Kidney epithelial cell (primary cell): ENCODE measurements at regions not wholly inside any gene's neighbourhood (a gene's known extent, or its start where the extent isn't known, plus 50 kb on each side); places are given as distances from the start of the nearest gene placed in this dataset.
A peak's percentile ranks its signal among the peaks of the same experiment; 100 is the strongest.

Experiments used
- DNase-seq: peaks from one replicate; pipeline ENCODE4 v3.0.0-alpha.2; 2010; ENCODE audit warnings: low read depth
- H3K27me3 ChIP-seq: 2 replicates; pipeline ENCODE4 v1.6.0; 2011; ENCODE audit warnings: low read length; ENCODE audit not compliant: control insufficient read depth, insufficient read depth
- H3K36me3 ChIP-seq: 2 replicates; pipeline ENCODE4 v1.5.1; 2011; ENCODE audit warnings: low read length; ENCODE audit not compliant: control insufficient read depth, insufficient read depth
- H3K4me3 ChIP-seq: 2 replicates; pipeline ENCODE4 v1.5.1; 2011; ENCODE audit warnings: low read depth, mild to moderate bottlenecking, control low read depth, low read length
- CTCF ChIP-seq: IDR thresholded peaks from 2 replicates; pipeline ENCODE4 v1.5.1; 2011; ENCODE audit warnings: mild to moderate bottlenecking, moderate library complexity, low read length, control low read depth, inconsistent platforms; ENCODE audit not compliant: insufficient read depth, poor library complexity, severe bottlenecking

GRCh38 chr9:88243736-88244135, 105.5 kb upstream of the SPATA31C2 start:
- H3K36me3 ChIP-seq: no peaks in the 10 kb centered on the region
- no peak for TF ChIP-seq CTCF
- no peaks in the 10 kb centered on the region for H3K27me3 ChIP-seq
- DNase-seq: peak; percentile 51
- H3K4me3 ChIP-seq: no peak overlapping the region

- no peak for TF ChIP-seq CTCF
- no peak for DNase-seq
- Histone ChIP-seq H3K4me3 (no peak overlapping the region), H3K27me3 (no peaks in the 10 kb centered on the region), H3K36me3 (no peaks in the 10 kb centered on the region)
Measured at GRCh38 chr9:88242879-88243278, 104.6 kb upstream of the SPATA31C2 start.

GRCh38 chr9:88237991-88238571, 99.8 kb upstream of the SPATA31C2 start:
- no peak for TF ChIP-seq CTCF
- no peaks in the 10 kb centered on the region for H3K27me3 ChIP-seq
- no peak for DNase-seq
- H3K4me3 ChIP-seq: no peak overlapping the region
- no peaks in the 10 kb centered on the region for H3K36me3 ChIP-seq

- TF ChIP-seq CTCF: no peak
- no peak for DNase-seq
- Histone ChIP-seq H3K27me3 (no peaks in the 10 kb centered on the region), H3K4me3 (no peak overlapping the region), H3K36me3 (no peaks in the 10 kb centered on the region)
Measured at GRCh38 chr9:88237479-88237961, 99.2 kb upstream of the SPATA31C2 start.

GRCh38 chr9:88236511-88237478, 98.5 kb upstream of the SPATA31C2 start:
- no peak for DNase-seq
- H3K36me3 ChIP-seq: no peaks in the 10 kb centered on the region
- no peak for TF ChIP-seq CTCF
- H3K4me3 ChIP-seq: no peak overlapping the region
- H3K27me3 ChIP-seq: no peaks in the 10 kb centered on the region
